C4-2B (cell line): ENCODE measurements at regions not wholly inside any gene's neighbourhood (a gene's known extent, or its start where the extent isn't known, plus 50 kb on each side); places are given as distances from the start of the nearest gene placed in this dataset.

Experiments used
- H3K27ac ChIP-seq: fragments of 450-650 bp; 2 replicates; pipeline ENCODE4 v1.5.1; 2017
- CTCF ChIP-seq: fragments of 450-650 bp; conservative IDR thresholded peaks from 2 replicates; pipeline ENCODE4 v1.5.1; 2017; ENCODE audit warnings: mild to moderate bottlenecking
- ZFX ChIP-seq: fragments of 450-650 bp; IDR thresholded peaks from 2 replicates; pipeline ENCODE4 v1.6.1; 2017

DNA sequence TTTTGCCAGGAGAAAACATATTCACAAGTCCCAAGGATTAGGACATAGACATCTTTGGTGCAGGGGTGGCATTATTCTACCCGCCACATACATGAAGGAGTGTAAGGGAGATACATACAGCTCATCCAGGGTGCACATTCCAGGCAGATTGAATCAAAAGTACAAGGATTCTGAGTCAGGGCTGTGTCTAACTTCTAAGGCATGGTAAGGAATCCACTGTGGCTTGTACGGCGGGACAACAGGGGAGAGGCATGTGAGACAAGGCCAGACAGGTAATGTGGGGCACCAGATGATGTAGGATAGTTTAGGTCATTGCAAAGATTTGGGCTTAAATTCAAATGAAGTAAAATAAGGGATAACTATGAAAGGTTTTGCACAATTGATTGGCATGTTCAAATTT is 780.9 kb downstream of the C6orf118 start:
- H3K27ac ChIP-seq = no peak overlapping the region
- no peak for TF ChIP-seq CTCF
- TF ChIP-seq ZFX = no peak

GRCh38 chr6:164523087-164523654 is 786.2 kb downstream of the C6orf118 start:
- TF ChIP-seq ZFX (no peak), CTCF (no peak)
- no peak overlapping the region for H3K27ac ChIP-seq

- no peak overlapping the region for H3K27ac ChIP-seq
- TF ChIP-seq ZFX (no peak), CTCF (no peak)
Observed at GRCh38 chr6:164520916-164521315, 788.5 kb downstream of the C6orf118 start.

DNA sequence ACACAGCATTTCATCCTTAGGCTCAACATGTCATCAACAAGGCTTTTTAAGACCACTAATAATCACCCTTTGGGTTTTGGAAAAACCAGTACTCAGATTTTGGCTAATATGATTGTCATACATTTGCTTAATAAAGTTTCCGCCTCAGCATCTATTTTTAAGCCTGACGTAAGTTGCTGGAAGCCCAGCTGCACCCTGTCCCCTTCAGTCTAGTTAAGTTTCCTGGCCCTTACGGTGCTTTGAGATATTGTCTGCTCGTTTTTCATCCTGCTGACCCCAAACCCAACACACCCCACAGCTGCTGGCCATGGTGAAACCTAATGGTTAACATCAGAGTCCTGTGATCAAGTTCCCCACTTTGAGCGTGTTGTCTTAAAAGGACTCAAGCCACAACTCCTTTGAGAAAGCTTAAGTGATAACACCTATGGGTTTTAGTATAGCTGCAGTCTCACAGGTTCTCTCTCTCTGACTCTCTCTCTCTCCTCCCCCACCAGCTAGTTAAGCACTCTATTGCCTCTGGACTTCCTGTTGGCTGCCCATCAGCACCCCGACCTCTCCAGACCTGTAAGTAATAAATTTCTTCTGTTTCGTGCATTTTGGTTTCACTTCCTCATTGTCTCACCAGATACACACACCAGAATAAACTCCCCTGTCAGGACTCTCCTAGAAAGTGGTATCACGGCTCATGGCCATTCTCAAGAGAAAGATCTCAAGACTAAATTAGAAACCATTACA is 802.0 kb downstream of the C6orf118 start:
- no peak for TF ChIP-seq ZFX
- no peak for TF ChIP-seq CTCF
- no peak overlapping the region for H3K27ac ChIP-seq

DNA sequence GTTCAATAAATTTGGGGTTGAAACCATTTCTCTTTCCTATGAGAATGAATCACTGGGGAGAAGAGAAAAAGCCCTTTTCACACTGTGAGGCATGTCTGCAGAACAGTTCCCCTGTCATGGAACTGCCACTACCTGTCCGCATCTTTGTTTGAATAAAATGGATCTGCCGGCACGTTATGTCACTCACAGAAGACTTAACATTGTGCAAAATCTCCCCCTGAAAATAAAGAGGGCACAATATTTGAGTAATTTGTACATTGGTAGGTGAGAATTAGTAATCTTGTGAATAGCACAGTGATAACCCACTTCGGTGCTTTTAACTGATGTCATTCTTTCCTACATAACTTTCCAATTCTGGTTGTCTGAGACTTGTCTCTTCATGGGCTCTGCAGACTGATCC is 804.0 kb downstream of the C6orf118 start:
- TF ChIP-seq CTCF (no peak), ZFX (no peak)
- H3K27ac ChIP-seq = no peak overlapping the region

- no peak for TF ChIP-seq CTCF
- TF ChIP-seq ZFX = no peak
- no peak overlapping the region for H3K27ac ChIP-seq
Observed at GRCh38 chr6:164502833-164503232, 806.6 kb downstream of the C6orf118 start.

DNA sequence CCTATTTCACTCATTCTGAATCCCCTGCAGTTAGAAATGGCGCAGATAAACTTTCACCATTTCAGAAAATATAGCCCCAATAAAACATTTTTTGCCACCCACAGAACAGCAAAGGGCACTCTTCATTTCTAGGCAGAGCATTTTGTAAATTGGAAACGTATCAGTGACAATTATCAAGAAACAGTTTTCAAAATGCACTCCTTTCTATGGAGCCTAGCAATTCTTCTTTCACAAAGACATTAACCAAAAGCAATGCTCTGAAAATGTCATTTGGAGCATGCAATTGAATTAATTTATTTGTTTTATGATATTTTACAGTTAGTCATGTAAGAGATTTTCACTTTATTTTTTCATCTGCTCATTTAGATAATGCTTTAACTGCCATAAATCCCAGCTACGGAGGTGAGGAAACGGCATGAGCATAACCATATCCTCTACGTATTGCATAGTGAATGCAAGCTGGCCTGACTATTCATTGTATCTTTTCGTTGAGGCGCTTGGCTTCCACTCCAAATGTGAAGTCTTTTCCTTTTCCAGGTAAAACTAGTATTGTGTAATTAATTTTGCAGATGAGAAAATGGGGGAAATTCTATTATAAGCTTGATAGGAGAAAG is 813.4 kb downstream of the C6orf118 start:
- TF ChIP-seq CTCF (no peak), ZFX (no peak)
- H3K27ac ChIP-seq = no peak overlapping the region
